HEK293 (cell line): ENCODE measurements at regions not wholly inside any gene's neighbourhood (a gene's known extent, or its start where the extent isn't known, plus 50 kb on each side); places are given as distances from the start of the nearest gene placed in this dataset.

Source experiments
- CTCF ChIA-PET: fragments of 350-600 bp; formaldehyde crosslinking; extraction: SDS; loops from one replicate; lab custom pipeline; 2021; ENCODE audit warnings: antibody characterized with exemption; lab: Yijun Ruan, JAX
- POLR2A ChIA-PET: fragments of 300-600 bp; formaldehyde crosslinking; extraction: SDS; loops from one replicate; lab custom pipeline; 2020; ENCODE audit warnings: antibody characterized with exemption, inconsistent platforms; lab: Yijun Ruan, JAX
- H3K27ac ChIP-seq: fragments of 200-500 bp; sonication (Bioruptor generic); 2 replicates; pipeline ENCODE4 v1.5.1; 2014; ENCODE audit warnings: low read depth, low read length, control low read depth, inconsistent platforms; ENCODE audit errors: extremely low read depth
- H3K36me3 ChIP-seq, 2 experiments: fragments of 200-500 bp in 1 of 2; sonication (Bioruptor generic) in 1 of 2; 1 replicate in 1 of 2; 2 replicates in 1 of 2; pipeline ENCODE4 v1.5.1; 2014 to 2017; ENCODE audit warnings: inconsistent platforms in 2 of 2, low read length in 2 of 2; ENCODE audit not compliant: control insufficient read depth in 2 of 2, insufficient read depth in 1 of 2
- H3K4me1 ChIP-seq: fragments of 200-500 bp; sonication (Bioruptor generic); 2 replicates; pipeline ENCODE4 v1.5.1; 2014; ENCODE audit warnings: mild to moderate bottlenecking, low read length, inconsistent platforms; ENCODE audit not compliant: control insufficient read depth, insufficient read depth
- H3K4me3 ChIP-seq: 2 replicates; pipeline ENCODE4 v1.5.1; 2011; ENCODE audit warnings: low read depth, mild to moderate bottlenecking, control low read depth, low read length, moderate library complexity
- H3K9me3 ChIP-seq: fragments of 200-500 bp; sonication (Bioruptor generic); 2 replicates; pipeline ENCODE4 v1.5.1; 2014; ENCODE audit warnings: low read depth, low read length, inconsistent platforms; ENCODE audit not compliant: control insufficient read depth, insufficient read depth
- BCL11A ChIP-seq: fragments of 450-650 bp; formaldehyde crosslinking; IDR thresholded peaks from 2 replicates; pipeline ENCODE4 v1.5.1; 2016; ENCODE audit warnings: low read depth, missing biosample characterization, missing genetic modification characterization
- KLF10 ChIP-seq: fragments of 450-650 bp; IDR thresholded peaks from 2 replicates; pipeline ENCODE4 v1.5.1; 2018; ENCODE audit warnings: missing biosample characterization, mild to moderate bottlenecking, missing genetic modification characterization
- KLF9 ChIP-seq: fragments of 450-650 bp; formaldehyde crosslinking; IDR thresholded peaks from 2 replicates; pipeline ENCODE4 v1.5.1; 2016; ENCODE audit warnings: missing biosample characterization, missing genetic modification characterization, low read depth
- ZFP37 ChIP-seq: fragments of 450-650 bp; formaldehyde crosslinking; IDR thresholded peaks from 2 replicates; pipeline ENCODE4 v1.5.1; 2016; ENCODE audit warnings: missing biosample characterization, missing genetic modification characterization
- ZNF146 ChIP-seq: fragments of 450-650 bp; formaldehyde crosslinking; IDR thresholded peaks from 2 replicates; pipeline ENCODE4 v1.5.1; 2016; ENCODE audit warnings: missing biosample characterization, missing genetic modification characterization
- ZNF157 ChIP-seq: fragments of 450-650 bp; formaldehyde crosslinking; IDR thresholded peaks from 2 replicates; pipeline ENCODE4 v1.5.1; 2016; ENCODE audit warnings: missing biosample characterization, missing genetic modification characterization
- ZNF175 ChIP-seq: fragments of 450-650 bp; formaldehyde crosslinking; IDR thresholded peaks from 2 replicates; pipeline ENCODE4 v1.5.1; 2016; ENCODE audit warnings: missing biosample characterization, missing genetic modification characterization
- ZNF184 ChIP-seq: fragments of 450-650 bp; IDR thresholded peaks from 2 replicates; pipeline ENCODE4 v1.5.1; 2018; ENCODE audit warnings: missing biosample characterization, mild to moderate bottlenecking, missing genetic modification characterization
- ZNF24 ChIP-seq: fragments of 450-650 bp; formaldehyde crosslinking; IDR thresholded peaks from 2 replicates; pipeline ENCODE4 v1.5.1; 2016; ENCODE audit warnings: missing biosample characterization, missing genetic modification characterization
- ZNF302 ChIP-seq: fragments of 450-650 bp; formaldehyde crosslinking; IDR thresholded peaks from 2 replicates; pipeline ENCODE4 v1.5.1; 2016; ENCODE audit warnings: missing biosample characterization, missing genetic modification characterization, low read depth
- ZNF311 ChIP-seq: fragments of 450-650 bp; formaldehyde crosslinking; IDR thresholded peaks from 2 replicates; pipeline ENCODE4 v1.5.1; 2017; ENCODE audit warnings: missing biosample characterization, missing genetic modification characterization, borderline replicate concordance
- ZNF426 ChIP-seq: fragments of 450-650 bp; formaldehyde crosslinking; IDR thresholded peaks from 2 replicates; pipeline ENCODE4 v1.5.1; 2017; ENCODE audit warnings: missing biosample characterization, missing genetic modification characterization, mild to moderate bottlenecking, inconsistent platforms, moderate library complexity
- ZNF521 ChIP-seq: fragments of 450-650 bp; formaldehyde crosslinking; IDR thresholded peaks from 2 replicates; pipeline ENCODE4 v1.5.1; 2017; ENCODE audit warnings: missing biosample characterization, mild to moderate bottlenecking, missing genetic modification characterization
- ZNF660 ChIP-seq: fragments of 450-650 bp; IDR thresholded peaks from 2 replicates; pipeline ENCODE4 v1.5.1; 2018; ENCODE audit warnings: missing biosample characterization, mild to moderate bottlenecking, missing genetic modification characterization
- ZSCAN23 ChIP-seq: fragments of 450-650 bp; formaldehyde crosslinking; IDR thresholded peaks from 2 replicates; pipeline ENCODE4 v1.5.1; 2016; ENCODE audit warnings: missing biosample characterization, missing genetic modification characterization
- TF ChIP-seq, protein P1 (sequence below): fragments of 450-650 bp; formaldehyde crosslinking; IDR thresholded peaks from 2 replicates; pipeline ENCODE4 v1.5.1; 2016; ENCODE audit warnings: missing biosample characterization, missing genetic modification characterization
- TF ChIP-seq, protein P2 (sequence below): fragments of 450-650 bp; formaldehyde crosslinking; IDR thresholded peaks from 2 replicates; pipeline ENCODE4 v1.5.1; 2016; ENCODE audit warnings: missing biosample characterization, missing genetic modification characterization
- TF ChIP-seq, protein P3 (sequence below): fragments of 450-650 bp; formaldehyde crosslinking; IDR thresholded peaks from 2 replicates; pipeline ENCODE4 v1.5.1; 2016; ENCODE audit warnings: missing biosample characterization, missing genetic modification characterization

DNA sequence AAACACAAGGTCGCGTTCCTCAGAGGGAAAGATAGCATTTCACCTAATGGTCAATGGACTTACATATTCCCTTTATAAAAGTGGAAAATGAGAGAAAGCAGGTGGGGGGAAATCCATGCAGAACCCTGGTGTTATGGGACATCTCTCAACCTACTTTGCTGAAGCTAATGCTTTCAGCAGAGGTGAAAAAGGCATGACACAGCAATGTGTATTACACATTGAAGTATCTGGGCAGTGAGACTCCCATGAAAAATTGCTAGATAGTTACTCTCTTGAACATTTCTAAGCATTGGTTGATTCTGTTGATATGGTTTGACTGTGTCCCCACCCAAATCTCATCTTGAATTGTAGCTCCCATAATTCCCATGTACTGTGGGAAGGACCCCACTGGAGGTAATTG lies 60.0 kb upstream of the PICALM start (continued):
- TF ChIP-seq KLF10 (tag by site-specific recombination) (no peak), ZNF660 (tag by site-specific recombination) (no peak), ZNF311 (tag by site-specific recombination) (no peak), ZNF24 (tag by site-specific recombination) (no peak), ZNF146 (tag by site-specific recombination) (no peak), ZNF302 (tag by site-specific recombination) (no peak), ZSCAN23 (no peak), ZFP37 (tag by site-specific recombination) (no peak), ZNF157 (no peak)
- TF ChIP-seq, protein P1, sequence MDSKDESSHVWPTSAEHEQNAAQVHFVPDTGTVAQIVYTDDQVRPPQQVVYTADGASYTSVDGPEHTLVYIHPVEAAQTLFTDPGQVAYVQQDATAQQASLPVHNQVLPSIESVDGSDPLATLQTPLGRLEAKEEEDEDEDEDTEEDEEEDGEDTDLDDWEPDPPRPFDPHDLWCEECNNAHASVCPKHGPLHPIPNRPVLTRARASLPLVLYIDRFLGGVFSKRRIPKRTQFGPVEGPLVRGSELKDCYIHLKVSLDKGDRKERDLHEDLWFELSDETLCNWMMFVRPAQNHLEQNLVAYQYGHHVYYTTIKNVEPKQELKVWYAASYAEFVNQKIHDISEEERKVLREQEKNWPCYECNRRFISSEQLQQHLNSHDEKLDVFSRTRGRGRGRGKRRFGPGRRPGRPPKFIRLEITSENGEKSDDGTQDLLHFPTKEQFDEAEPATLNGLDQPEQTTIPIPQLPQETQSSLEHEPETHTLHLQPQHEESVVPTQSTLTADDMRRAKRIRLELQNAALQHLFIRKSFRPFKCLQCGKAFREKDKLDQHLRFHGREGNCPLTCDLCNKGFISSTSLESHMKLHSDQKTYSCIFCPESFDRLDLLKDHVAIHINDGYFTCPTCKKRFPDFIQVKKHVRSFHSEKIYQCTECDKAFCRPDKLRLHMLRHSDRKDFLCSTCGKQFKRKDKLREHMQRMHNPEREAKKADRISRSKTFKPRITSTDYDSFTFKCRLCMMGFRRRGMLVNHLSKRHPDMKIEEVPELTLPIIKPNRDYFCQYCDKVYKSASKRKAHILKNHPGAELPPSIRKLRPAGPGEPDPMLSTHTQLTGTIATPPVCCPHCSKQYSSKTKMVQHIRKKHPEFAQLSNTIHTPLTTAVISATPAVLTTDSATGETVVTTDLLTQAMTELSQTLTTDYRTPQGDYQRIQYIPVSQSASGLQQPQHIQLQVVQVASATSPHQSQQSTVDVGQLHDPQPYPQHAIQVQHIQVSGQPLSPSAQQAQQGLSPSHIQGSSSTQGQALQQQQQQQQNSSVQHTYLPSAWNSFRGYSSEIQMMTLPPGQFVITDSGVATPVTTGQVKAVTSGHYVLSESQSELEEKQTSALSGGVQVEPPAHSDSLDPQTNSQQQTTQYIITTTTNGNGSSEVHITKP (tag by site-specific recombination), result no peak
- TF ChIP-seq, all 188 proteins: peak for 0

DNA sequence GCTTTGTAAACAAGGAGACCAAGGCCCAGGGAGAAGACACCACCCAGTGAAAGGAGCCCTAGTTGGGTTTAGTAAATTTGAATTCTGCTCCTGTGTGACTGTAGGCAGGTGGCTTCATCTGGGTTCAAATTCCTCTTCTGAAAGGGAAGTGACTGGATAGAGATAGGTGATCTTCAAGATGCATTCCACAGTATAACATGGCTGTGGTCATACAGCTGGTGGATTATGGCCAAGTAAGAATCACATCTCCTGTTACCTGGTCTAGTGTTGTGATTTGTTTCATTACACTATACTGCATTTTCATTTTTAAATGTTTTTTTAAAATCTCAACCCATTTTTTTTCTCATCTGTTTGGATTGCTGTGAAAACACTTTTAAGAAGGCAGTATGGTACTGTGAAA lies 58.0 kb upstream of the PICALM start:
- TF ChIP-seq BCL11A (tag by site-specific recombination) (no peak), ZNF426 (tag by site-specific recombination) (no peak), ZNF184 (no peak), ZNF521 (tag by site-specific recombination) (no peak), ZFP37 (tag by site-specific recombination) (no peak), KLF9 (tag by site-specific recombination) (no peak), ZNF175 (tag by site-specific recombination) (no peak)
- TF ChIP-seq, protein P2, sequence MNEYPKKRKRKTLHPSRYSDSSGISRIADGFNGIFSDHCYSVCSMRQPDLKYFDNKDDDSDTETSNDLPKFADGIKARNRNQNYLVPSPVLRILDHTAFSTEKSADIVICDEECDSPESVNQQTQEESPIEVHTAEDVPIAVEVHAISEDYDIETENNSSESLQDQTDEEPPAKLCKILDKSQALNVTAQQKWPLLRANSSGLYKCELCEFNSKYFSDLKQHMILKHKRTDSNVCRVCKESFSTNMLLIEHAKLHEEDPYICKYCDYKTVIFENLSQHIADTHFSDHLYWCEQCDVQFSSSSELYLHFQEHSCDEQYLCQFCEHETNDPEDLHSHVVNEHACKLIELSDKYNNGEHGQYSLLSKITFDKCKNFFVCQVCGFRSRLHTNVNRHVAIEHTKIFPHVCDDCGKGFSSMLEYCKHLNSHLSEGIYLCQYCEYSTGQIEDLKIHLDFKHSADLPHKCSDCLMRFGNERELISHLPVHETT (tag by site-specific recombination), result no peak
- TF ChIP-seq, protein P3, sequence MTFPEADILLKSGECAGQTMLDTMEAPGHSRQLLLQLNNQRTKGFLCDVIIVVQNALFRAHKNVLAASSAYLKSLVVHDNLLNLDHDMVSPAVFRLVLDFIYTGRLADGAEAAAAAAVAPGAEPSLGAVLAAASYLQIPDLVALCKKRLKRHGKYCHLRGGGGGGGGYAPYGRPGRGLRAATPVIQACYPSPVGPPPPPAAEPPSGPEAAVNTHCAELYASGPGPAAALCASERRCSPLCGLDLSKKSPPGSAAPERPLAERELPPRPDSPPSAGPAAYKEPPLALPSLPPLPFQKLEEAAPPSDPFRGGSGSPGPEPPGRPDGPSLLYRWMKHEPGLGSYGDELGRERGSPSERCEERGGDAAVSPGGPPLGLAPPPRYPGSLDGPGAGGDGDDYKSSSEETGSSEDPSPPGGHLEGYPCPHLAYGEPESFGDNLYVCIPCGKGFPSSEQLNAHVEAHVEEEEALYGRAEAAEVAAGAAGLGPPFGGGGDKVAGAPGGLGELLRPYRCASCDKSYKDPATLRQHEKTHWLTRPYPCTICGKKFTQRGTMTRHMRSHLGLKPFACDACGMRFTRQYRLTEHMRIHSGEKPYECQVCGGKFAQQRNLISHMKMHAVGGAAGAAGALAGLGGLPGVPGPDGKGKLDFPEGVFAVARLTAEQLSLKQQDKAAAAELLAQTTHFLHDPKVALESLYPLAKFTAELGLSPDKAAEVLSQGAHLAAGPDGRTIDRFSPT (tag by site-specific recombination), result no peak
- POLR2A ChIA-PET, result no interaction called here
- no peak overlapping the region for H3K27ac ChIP-seq
- H3K9me3 ChIP-seq, result no peaks in the 10 kb centered on the region
- no peaks in the 10 kb centered on the region for H3K36me3 ChIP-seq
- no peaks in the 10 kb centered on the region for H3K4me1 ChIP-seq
- CTCF ChIA-PET, result no interaction called here
- no peak overlapping the region for H3K4me3 ChIP-seq
